Activated CD4-positive, alpha-beta T cell treated with anti-CD3 and anti-CD28 coated beads, Interleukin-2, amount 50 U/mL, for 4 hours (primary cell): ENCODE measurements at regions not wholly inside any gene's neighbourhood (a gene's known extent, or its start where the extent isn't known, plus 50 kb on each side); places are given as distances from the start of the nearest gene placed in this dataset.

Source experiments
- DNase-seq, 2 experiments: peaks; one replicate each; pipeline ENCODE4 v3.0.0-alpha.2; 2020

GRCh38 chr11:82676483-82677094 is 57.1 kb downstream of the FAM181B start:
- no peak for DNase-seq

DNA sequence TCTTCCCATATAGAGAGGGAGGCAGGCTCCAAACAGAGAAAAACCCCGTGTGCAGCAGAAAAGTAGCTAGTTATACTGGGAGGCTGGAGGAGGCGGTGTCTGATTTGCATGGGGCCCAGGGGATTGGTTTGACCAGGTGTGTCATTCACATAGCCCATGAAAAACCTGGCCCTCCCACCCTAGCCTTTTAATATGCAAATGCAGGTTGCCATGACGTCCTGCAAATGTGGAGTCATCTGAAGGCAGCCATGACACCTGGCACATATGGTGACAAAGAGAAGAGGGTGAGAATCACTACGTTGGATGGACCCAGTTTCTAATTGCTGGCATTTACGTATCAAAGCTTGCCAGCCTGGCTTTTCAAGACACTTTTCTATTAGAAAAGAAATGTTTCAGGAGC is 57.8 kb downstream of the FAM181B start:
- no peak for DNase-seq

DNA sequence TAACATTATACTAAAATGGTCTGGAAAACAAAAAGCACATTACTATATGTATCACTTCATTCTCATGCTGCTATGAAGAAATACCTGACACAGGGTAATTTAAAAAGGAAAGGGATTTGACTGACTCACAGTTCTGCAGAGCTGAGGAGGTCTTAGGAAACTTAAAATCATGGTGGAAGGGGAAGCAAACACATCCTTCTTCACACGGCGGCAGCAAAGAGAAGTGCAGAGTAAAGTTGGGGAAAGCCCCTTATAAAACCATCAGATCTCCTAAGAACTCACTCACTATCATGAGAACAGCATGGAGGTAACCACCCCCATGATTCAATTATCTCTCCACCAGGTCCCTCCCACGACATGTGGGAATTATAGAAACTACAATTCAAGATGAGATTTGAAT is 60.0 kb downstream of the FAM181B start:
- DNase-seq: no peak

DNA sequence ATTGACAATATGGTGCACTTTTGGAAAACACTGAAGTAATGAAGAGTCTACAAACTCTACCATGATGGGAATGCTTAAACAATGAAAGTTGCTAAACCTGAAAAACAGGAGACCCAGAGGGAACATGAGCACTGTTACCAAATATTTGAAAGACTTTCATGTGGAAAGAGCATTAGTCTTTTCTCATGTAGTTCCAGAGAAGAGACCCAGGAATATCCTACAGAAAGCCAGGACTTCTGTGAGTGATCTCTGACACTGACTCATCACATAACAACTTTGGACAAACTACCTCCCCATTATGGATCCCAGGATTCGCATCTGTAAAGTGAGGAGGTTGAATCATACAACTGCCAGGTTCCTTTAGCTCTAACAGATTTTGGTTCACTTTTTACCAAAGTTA is 62.2 kb downstream of the FAM181B start:
- no peak for DNase-seq

DNA sequence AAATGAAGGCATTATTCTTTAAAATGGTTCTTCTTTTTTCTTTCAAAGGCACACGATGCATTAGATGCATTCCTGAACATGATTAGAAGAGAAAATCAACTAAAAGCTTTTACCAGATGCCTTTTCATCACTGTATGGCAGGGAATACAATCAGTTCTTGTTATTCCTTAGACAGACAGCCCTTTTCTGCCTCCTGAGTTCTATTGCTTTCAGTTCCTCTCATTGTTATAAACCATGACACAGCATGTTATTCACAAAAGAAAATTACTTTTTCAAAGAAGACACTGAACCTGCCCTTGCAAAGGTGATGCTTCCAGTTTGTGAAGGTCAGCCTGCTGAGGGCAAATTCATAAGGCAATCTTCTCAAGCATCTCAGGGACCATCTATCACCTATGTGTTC is 70.1 kb downstream of the FAM181B start:
- DNase-seq: no peak

DNA sequence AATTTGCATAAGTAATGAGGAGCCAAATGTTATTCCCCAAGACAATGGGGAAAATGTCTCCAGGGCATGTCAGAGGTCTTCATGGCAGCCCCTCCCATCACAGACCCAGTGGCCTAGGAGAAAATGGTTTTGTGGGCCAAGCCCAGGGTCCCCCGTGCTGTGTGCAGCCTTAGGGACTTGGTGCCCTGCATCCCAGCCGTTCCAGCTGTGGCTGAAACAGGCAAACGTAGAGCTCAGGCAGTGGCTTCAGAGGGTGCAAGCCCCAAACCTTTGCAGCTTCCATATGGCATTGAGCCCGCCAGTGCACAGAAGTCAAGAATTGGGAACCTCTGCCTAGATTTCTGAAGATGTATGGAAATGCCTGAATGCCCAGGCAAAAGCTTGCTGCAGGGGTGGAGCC is 79.9 kb downstream of the FAM181B start:
- no peak for DNase-seq

- DNase-seq: no peak
Measured at GRCh38 chr11:82639251-82639650, 94.4 kb downstream of the FAM181B start.

DNA sequence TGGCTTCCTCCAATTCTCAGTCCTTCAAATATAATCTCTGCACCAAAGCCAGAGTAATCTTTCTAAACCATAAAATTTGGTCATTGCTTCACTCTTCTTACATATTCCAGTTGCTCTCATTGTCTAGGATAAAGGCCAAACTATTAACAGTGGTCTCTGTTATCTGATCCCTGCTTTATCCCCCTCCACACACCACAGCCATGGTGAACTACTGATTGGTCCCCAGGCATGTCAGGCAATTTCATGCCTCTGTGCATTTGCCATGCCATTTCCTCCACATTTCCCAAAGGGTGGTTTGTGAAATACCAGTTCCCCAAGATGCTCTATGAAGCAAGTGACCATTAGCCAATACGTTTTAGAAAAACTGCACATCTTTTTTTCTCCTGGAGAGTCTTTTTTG is 97.0 kb downstream of the FAM181B start:
- DNase-seq: no peak

GRCh38 chr11:82634091-82634490 is 99.6 kb downstream of the FAM181B start:
- no peak for DNase-seq

GRCh38 chr11:82631722-82632630 is 101.7 kb downstream of the FAM181B start:
- no peak for DNase-seq

DNA sequence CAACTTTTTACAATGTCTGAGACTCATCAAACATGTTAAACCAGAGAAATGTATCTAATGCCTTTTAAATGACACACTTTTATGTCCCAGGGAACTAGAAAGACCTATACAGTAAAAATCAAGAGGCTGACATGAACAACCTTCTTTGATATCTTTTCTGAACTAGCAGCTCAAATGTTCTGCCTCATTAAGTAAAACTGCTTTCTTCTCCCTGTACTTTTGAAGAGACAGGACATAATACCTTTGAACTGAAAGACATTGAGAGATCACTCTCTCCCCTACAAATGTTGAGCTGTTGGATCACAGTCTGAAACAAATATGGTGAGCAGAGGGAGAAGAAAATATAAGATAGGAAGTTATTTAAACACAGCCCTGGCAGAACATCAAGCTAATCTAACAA is 123.0 kb downstream of the FAM181B start:
- no peak for DNase-seq

GRCh38 chr11:82606738-82607137 is 126.9 kb downstream of the FAM181B start:
- no peak for DNase-seq

DNA sequence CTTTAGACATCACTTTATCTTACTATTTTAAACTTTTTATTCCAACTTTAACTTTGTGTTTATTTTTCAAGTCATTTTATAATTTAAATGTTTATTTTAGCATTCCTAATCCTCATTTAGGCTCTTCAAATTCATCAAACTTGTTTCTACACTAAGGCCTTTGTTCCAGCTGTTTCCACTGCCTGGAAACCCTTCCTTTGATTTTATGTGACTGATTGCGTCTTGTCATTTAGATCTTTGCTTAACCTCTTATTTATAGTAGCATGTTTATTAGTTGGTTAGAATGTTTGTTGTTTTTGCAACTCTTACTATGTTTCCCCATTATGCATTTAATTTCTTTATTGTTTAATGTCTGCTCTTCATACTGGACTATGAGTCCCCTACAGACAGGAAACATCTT is 132.0 kb downstream of the FAM181B start:
- no peak for DNase-seq

DNA sequence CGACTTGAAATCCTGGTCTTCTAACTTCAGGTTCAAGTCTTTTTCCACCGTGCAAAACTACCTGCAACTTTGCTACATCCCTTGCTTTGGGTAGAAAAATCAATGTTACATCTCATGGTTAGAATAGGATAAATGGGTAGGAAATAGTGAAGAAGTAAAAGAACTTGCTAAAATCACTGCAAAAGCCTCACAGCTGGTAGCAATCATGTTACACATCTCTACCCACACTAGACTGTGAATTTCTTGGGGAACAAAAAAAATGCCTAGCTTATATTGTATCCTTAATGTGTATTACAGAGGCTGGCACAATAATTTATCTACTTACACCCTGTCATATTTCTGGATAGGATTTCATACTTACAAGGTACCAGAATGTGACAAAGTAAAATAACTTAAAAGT is 133.8 kb downstream of the FAM181B start:
- DNase-seq: no peak

GRCh38 chr11:82586581-82586980 is 147.1 kb downstream of the FAM181B start:
- no peak for DNase-seq

DNA sequence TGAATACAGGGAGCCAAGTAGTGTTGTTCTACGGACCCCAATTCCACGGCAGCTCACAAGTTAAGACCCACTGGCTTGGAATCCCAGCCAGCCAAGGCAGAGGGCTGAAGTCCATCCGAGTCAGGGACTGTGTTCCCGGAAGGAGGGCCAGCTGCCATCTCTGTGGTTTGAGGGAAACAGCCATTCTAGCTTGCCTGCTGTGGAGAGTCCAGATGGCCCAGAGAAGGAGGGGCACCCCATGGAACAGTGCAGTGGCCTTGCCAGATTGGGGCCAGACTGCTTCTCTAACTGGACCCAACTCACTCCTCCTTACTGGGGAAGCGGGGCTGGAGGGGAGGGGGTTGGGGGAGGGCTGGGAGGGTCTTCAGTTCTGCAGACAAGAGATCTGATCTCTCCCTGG is 156.4 kb downstream of the FAM181B start:
- DNase-seq: no peak

- no peak for DNase-seq
Measured at GRCh38 chr11:82560836-82561235, 172.8 kb downstream of the FAM181B start.

DNA sequence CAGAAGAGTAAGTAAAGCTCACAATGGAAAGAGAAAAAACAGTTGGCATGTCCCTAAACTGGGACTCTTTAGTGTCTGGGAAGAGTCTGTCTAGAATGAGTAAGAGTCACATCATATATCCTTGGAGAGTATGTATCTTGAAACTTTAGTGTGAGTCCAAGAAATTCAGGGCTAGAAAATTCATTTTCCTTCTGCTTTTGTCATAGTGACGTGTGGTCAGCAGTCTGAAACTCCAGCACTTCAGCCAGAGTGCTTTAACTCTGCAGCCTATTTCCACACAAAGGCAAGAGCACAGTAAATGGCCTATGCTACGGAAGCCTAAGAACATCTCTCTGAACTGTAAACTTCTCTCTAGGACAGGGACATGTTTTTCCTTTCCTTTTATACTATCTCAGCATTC is 174.1 kb downstream of the FAM181B start:
- no peak for DNase-seq

DNA sequence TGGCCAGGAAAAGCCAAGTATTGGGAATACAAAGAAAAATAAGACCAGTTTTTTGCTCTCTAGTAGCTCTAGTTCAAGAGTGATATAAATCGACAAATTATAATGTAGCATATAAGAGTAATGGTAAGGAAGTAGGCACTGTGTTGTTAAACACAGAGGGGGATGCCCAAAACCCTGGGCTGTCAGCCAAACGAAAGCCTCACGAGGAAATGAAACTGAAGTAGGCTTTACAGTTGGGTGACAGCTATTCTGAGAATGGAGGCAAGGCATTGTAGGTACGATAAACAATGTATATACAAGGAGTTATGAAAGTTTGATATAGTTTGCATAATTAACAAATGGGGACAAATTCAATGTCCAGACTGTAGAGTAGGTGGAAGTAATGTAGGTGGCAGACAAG is 176.4 kb downstream of the FAM181B start:
- DNase-seq: no peak

- DNase-seq: no peak
Measured at GRCh38 chr11:82556210-82556609, 177.5 kb downstream of the FAM181B start.

GRCh38 chr11:82546661-82547557 is 186.8 kb downstream of the FAM181B start:
- no peak for DNase-seq

DNA sequence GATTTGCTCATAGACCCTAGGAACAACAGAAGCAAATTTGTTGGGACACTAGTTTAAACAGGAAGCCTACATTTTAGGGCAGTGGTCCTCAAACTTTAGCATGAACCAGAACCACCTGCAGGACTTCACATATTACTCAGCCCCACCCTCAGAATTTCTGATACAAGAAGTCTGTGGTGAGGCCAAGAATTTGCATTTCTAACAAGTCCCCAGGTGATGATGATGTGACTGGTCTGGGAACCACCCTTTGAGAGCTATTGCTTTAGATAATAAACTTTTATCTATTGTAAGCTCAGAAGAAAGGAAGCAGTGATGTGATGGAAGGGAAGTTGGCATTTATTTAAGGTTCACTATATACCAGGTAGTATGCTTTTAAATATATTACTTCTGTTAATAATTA is 194.0 kb downstream of the FAM181B start:
- DNase-seq: no peak

GRCh38 chr11:82536706-82537105 is 197.0 kb downstream of the FAM181B start:
- DNase-seq: no peak
